ENCODE measurements at regions not wholly inside any gene's neighbourhood (a gene's known extent, or its start where the extent isn't known, plus 50 kb on each side); places are given as distances from the start of the nearest gene placed in this dataset.

- TF ChIP-seq EZH2 (conservative IDR thresholded peaks at IDR 0.05; ENCODE audit: low read depth, low read length) = no peak
- TF ChIP-seq ZNF251 (CRISPR knock-in tag; IDR thresholded peaks at IDR 0.05) = no peak
- TF ChIP-seq ETV6 (CRISPR knock-in tag; conservative IDR thresholded peaks at IDR 0.05) = no peak
- no peak for TF ChIP-seq ZNF549 (CRISPR knock-in tag; IDR thresholded peaks at IDR 0.05)
- no peak for TF ChIP-seq POLR2AphosphoS2 (IDR thresholded peaks at IDR 0.05; ENCODE audit: low read depth, low read length)
- TF ChIP-seq HCFC1 (IDR thresholded peaks at IDR 0.05; ENCODE audit: low read depth, low read length) = no peak
- TF ChIP-seq KDM4B (CRISPR knock-in tag; IDR thresholded peaks at IDR 0.05) = no peak
- no peak for TF ChIP-seq NR2F1 (CRISPR knock-in tag; IDR thresholded peaks at IDR 0.05)
- no peak for TF ChIP-seq MLXIP (CRISPR knock-in tag; IDR thresholded peaks at IDR 0.05; ENCODE audit: borderline replicate concordance)
These were observed 417.0 kb upstream of the CNTN6 start for GRCh38 chr3:675846-676245.

Data from HepG2 (cell line).